PC-3 (cell line): ENCODE measurements at regions not wholly inside any gene's neighbourhood (a gene's known extent, or its start where the extent isn't known, plus 50 kb on each side); places are given as distances from the start of the nearest gene placed in this dataset.

Source experiments
- CTCF ChIP-seq: fragments of 300-600 bp; sonication (generic); conservative IDR thresholded peaks from 2 replicates; pipeline ENCODE4 v1.5.1; 2017; ENCODE audit warnings: antibody characterized with exemption, low read depth, mild to moderate bottlenecking, low read length
- EZH2 ChIP-seq: fragments of 300-600 bp; sonication (generic); IDR thresholded peaks from one replicate; pipeline ENCODE4 v1.6.1; 2017; ENCODE audit warnings: antibody characterized with exemption, mild to moderate bottlenecking, low read length; ENCODE audit not compliant: unreplicated experiment
- EZH2phosphoT487 ChIP-seq: fragments of 300-600 bp; sonication (generic); IDR thresholded peaks from 2 replicates; pipeline ENCODE4 v1.6.1; 2018; ENCODE audit warnings: mild to moderate bottlenecking, antibody characterized with exemption, low read length, borderline replicate concordance

- TF ChIP-seq EZH2 (no peak), CTCF (no peak), EZH2phosphoT487 (no peak)
Measured at GRCh38 chr1:188164459-188164858, 1335.7 kb downstream of the PLA2G4A start.
